ENCODE measurements at regions not wholly inside any gene's neighbourhood (a gene's known extent, or its start where the extent isn't known, plus 50 kb on each side); places are given as distances from the start of the nearest gene placed in this dataset.
A peak's percentile ranks its signal among the peaks of the same experiment; 100 is the strongest.

GRCh38 chr10:2143213-2143835 is 406.0 kb upstream of the ADARB2 start:
- no peak for ATAC-seq

- ATAC-seq, result no peak
These were observed 402.4 kb upstream of the ADARB2 start for GRCh38 chr10:2139746-2140145.

GRCh38 chr10:2137549-2138174 is 400.3 kb upstream of the ADARB2 start:
- peak; percentile 59 for ATAC-seq

- no peak for ATAC-seq
These were observed 393.5 kb upstream of the ADARB2 start for GRCh38 chr10:2130705-2131305.

GRCh38 chr10:2128991-2129390 is 391.7 kb upstream of the ADARB2 start:
- no peak for ATAC-seq

GRCh38 chr10:2124135-2124534 is 386.8 kb upstream of the ADARB2 start:
- no peak for ATAC-seq

- ATAC-seq, result no peak
These were observed 385.3 kb upstream of the ADARB2 start for GRCh38 chr10:2122431-2123124.

GRCh38 chr10:2121929-2122328 is 384.6 kb upstream of the ADARB2 start:
- no peak for ATAC-seq

- no peak for ATAC-seq
These were observed 384.0 kb upstream of the ADARB2 start for GRCh38 chr10:2121315-2121714.

- no peak for ATAC-seq
These were observed 383.4 kb upstream of the ADARB2 start for GRCh38 chr10:2120746-2121145.

GRCh38 chr10:2119316-2119715 is 382.0 kb upstream of the ADARB2 start:
- peak; percentile 71 for ATAC-seq

GRCh38 chr10:2118201-2118600 is 380.9 kb upstream of the ADARB2 start:
- no peak for ATAC-seq

GRCh38 chr10:2117641-2118040 is 380.3 kb upstream of the ADARB2 start:
- ATAC-seq, result peak; percentile 85

- ATAC-seq, result peak; percentile 56
These were observed 374.6 kb upstream of the ADARB2 start for GRCh38 chr10:2111965-2112364.

- no peak for ATAC-seq
These were observed 371.2 kb upstream of the ADARB2 start for GRCh38 chr10:2108496-2108895.

- ATAC-seq, result no peak
These were observed 369.3 kb upstream of the ADARB2 start for GRCh38 chr10:2106641-2107040.

GRCh38 chr10:2099321-2099720 is 362.0 kb upstream of the ADARB2 start:
- ATAC-seq, result no peak

GRCh38 chr10:2097937-2098336 is 360.6 kb upstream of the ADARB2 start:
- ATAC-seq, result no peak

- no peak for ATAC-seq
These were observed 356.8 kb upstream of the ADARB2 start for GRCh38 chr10:2094171-2094570.

- ATAC-seq, result no peak
These were observed 346.3 kb upstream of the ADARB2 start for GRCh38 chr10:2083591-2083990.

GRCh38 chr10:2081501-2081900 is 344.2 kb upstream of the ADARB2 start:
- no peak for ATAC-seq

GRCh38 chr10:2079603-2080078 is 342.3 kb upstream of the ADARB2 start:
- no peak for ATAC-seq

- no peak for ATAC-seq
These were observed 339.9 kb upstream of the ADARB2 start for GRCh38 chr10:2077231-2077630.

GRCh38 chr10:2076528-2076927 is 339.2 kb upstream of the ADARB2 start:
- ATAC-seq, result no peak

Data from esophagus mucosa (tissue), 1 donor.